Activated naive CD4-positive, alpha-beta T cell treated with anti-CD3 and anti-CD28 coated beads, Interleukin-2, amount 50 U/mL, for 16 hours (primary cell): ENCODE measurements at regions not wholly inside any gene's neighbourhood (a gene's known extent, or its start where the extent isn't known, plus 50 kb on each side); places are given as distances from the start of the nearest gene placed in this dataset.

ENCODE experiments used
- DNase-seq: peaks from one replicate; pipeline ENCODE4 v3.0.0-alpha.2; 2020

- DNase-seq, result peak; percentile 29
These were observed 275.8 kb upstream of the PRDM1 start for GRCh38 chr6:105810105-105810921.

DNA sequence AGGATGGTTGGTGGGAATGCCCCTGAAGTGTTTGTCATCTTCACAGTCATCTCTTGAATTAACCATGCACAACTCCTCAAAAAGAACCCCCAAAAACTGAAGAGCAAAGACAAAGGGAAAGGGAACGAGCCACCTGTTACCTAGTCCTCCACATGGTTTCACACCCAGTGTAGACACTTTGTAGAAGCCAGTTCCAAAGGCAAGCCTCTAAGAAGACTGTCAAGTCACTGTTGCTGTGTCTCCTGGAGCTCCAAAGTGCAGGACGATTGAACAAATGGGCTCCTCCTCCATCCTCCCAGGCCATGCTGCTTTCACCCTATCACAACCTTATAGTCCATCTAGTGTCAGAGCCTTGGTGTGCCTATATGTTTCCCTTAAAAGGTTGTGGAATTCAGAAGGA lies 277.6 kb upstream of the PRDM1 start:
- DNase-seq, result no peak

GRCh38 chr6:105807905-105808304 lies 278.2 kb upstream of the PRDM1 start:
- no peak for DNase-seq

- DNase-seq, result no peak
These were observed 279.6 kb upstream of the PRDM1 start for GRCh38 chr6:105806486-105806920.

DNA sequence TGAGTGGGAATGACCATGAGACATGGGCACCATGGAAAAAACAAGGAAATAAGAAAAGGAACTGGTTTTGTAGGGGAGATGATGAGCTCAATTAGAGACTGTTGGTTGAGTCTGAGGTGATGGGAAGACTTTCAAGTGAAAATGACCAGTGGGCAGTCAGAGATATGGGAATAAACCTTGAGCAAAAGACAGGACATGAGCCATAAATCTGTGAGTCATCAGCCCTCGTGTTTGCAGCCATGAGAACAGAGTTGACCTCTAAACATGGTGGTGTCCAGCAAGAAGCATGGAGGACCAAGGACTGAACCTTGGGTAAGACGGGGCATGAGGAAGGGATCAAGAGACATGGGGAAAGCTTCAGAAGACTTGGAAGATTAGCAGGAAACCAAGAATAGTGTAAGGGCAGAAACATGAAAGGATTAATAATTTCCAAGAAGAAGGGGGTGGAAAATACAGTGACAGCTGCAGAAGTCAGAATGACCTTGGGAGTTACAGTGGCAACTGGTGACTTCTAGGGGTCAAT lies 280.6 kb upstream of the PRDM1 start:
- no peak for DNase-seq

DNA sequence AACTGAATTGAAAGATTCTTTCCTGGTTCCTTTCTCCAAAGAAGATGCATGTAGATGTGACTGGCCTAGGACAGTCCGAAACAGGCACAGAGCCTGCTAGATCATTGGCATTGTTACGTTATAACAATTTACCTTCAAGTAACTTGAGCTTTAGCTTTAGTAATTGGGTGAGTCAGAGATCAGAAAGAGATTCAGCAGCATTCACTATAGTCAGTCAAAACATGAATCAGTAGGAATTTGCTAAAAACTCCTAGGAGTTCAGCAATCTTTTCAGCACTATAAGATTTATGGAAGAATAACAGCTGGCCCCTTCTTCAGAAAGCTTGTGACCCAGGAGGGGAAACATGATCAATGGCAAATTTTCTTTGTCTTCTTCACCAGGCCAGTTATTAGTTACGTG lies 281.7 kb upstream of the PRDM1 start:
- DNase-seq, result no peak

GRCh38 chr6:105804000-105804399 lies 282.1 kb upstream of the PRDM1 start:
- DNase-seq, result no peak

DNA sequence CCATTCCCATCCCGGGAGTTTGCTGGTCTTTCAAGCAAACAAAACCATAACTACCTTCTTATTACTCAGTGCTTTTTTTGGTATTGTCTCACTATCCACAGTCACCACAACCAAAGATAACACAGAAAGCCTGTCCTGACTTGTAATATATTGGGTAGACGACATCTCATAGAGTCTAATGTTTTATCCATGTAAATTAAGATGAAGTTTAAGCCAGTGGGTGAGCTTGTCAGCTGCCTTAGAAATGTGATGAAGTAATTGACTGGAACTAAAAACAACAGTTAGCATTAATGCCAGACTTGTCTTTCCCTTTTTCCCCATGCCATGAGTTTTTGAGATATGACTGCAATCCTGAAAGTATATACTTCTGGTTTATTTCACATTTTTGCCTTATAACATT lies 282.7 kb upstream of the PRDM1 start:
- DNase-seq, result no peak

- no peak for DNase-seq
These were observed 283.4 kb upstream of the PRDM1 start for GRCh38 chr6:105802703-105803102.

DNA sequence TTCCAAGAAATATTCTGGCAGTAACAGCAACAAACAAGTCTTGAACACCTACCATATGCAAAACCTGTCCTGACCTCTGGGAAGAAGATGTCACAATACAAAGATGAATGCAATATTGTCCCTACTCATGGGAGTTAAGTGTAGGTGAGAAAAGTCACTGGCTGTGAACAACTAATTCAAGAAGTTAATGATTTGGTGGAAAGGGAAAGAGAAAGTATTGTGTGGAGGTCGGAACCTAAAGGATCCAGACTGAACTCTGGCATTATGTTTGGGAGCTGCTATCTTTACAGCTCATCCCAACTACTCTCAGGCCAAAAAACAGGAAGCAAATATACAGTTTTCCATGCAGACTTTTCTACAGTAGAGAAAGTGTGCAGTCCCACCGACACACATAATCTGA lies 285.3 kb upstream of the PRDM1 start:
- DNase-seq, result no peak

- DNase-seq, result no peak
These were observed 285.7 kb upstream of the PRDM1 start for GRCh38 chr6:105800398-105800797.

DNA sequence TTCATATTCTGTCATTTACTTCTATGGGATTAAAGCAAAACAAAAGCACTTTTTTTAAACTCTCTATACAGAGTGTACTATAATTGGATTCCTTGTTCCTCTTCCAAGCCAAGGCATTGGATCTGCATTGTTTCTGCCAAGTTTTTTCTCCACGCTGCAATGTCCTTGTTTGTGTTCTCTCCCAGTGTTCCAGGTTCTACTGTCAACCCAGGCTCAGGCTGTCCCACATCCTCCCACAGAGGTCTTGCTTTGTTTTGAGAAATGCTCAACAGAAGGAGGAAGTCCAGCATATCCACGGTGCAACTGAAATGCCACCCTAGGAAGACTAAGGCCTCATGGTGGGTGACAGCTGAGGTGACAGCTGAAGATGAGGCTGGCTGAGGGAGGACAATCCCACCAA lies 287.1 kb upstream of the PRDM1 start:
- DNase-seq, result no peak

DNA sequence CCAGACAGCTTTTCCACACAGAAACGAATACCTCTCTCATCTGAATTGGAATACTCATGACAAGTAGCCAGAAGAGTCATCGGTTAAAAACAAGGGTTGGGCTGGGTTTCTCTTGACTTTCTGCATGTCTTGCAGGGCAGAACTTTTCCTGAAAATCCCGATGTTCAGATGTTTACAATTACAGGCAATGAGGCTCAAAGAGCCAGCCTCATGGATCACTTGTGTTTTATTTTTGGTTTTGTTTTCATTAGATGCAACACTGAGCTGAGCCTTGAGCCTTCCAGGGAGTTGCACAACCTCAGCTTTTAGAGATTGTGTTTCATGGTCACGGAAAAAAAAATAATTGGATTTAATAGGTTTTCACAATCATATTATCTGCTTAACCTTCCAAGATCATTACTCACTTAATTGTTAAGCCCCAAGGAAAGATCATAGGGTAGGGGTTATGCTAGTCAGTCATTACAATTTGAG lies 288.1 kb upstream of the PRDM1 start:
- DNase-seq, result no peak

GRCh38 chr6:105797286-105797979 lies 288.7 kb upstream of the PRDM1 start:
- no peak for DNase-seq

DNA sequence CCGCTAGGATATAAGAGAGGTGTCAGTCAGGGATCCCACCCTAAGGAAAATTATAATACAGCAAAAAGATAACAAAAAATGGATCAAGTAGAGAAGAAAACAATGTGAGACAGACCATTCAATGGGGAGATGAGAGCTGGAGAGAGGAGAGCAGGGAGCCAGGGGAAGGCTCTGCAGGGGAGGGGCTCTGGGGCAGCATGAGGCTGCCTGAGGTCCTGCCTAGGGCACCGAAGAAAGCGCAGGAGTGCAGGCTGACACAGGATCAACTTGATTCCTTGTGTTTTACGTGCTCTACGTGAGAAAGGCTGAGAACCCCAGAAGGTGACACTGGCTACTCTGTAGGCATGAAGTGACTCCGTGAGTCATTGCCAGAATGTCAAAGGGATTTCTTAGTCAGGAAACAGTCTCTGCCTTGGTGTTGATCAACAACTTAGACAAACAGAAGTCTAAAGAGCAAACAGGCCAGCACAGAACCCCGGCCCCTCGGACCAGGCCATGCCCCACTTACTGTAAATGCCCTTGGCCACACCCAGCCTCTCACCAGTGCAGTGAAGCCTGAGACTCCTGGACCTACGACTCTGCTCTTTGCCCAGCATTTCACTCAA lies 290.1 kb upstream of the PRDM1 start:
- no peak for DNase-seq

DNA sequence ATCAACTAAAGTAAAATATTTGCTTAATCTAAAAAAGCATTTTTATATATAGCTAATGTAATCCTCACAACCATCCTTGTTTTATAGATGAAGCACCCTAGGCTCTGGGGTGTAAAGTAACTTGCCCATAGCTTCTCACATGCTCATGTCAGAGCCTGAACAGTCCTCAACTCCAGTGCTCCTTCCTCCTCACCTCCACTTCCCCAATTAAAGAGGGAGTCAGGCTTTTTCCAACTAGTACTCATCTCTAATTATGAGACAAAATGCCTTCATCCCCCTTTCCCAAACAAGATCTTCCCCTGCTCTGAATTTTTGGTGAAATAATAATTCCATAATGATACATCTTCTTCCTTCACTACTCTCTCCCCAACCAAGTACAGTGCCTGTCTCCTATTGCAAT lies 290.8 kb upstream of the PRDM1 start:
- DNase-seq, result no peak

GRCh38 chr6:105794870-105795269 lies 291.3 kb upstream of the PRDM1 start:
- no peak for DNase-seq

GRCh38 chr6:105794239-105794638 lies 291.9 kb upstream of the PRDM1 start:
- no peak for DNase-seq

GRCh38 chr6:105793130-105793529 lies 293.0 kb upstream of the PRDM1 start:
- DNase-seq, result no peak

GRCh38 chr6:105791583-105792318 lies 294.4 kb upstream of the PRDM1 start:
- no peak for DNase-seq

- DNase-seq, result no peak
These were observed 295.0 kb upstream of the PRDM1 start for GRCh38 chr6:105791179-105791578.

GRCh38 chr6:105790635-105791034 lies 295.5 kb upstream of the PRDM1 start:
- DNase-seq, result no peak

- no peak for DNase-seq
These were observed 296.2 kb upstream of the PRDM1 start for GRCh38 chr6:105789935-105790334.
